ENCODE measurements at regions not wholly inside any gene's neighbourhood (a gene's known extent, or its start where the extent isn't known, plus 50 kb on each side); places are given as distances from the start of the nearest gene placed in this dataset.

GRCh38 chr3:56975567-56975966 is 84.9 kb upstream of the SPATA12 start:
- DNase-seq (ENCODE audit: low spot score): no peak
- Histone ChIP-seq H3K4me3 (no peak overlapping the region), H3K36me3 (no peaks in the 10 kb centered on the region), H3K27ac (no peak overlapping the region), H3K27me3 (replicated peaks; ENCODE audit: insufficient read depth) (no peaks in the 10 kb centered on the region), H3K9me3 (no peaks in the 10 kb centered on the region), H3K4me1 (replicated peaks) (no peaks in the 10 kb centered on the region)
- TF ChIP-seq POLR2A (IDR thresholded peaks at IDR 0.05) (no peak), POLR2AphosphoS5 (IDR thresholded peaks at IDR 0.05) (no peak), CTCF (IDR thresholded peaks at IDR 0.05) (no peak)
- intact Hi-C loops (cut with DNase I): no loop called here
- WGBS: 95% methylated on average over 1 of the region's 1 CpG

DNA sequence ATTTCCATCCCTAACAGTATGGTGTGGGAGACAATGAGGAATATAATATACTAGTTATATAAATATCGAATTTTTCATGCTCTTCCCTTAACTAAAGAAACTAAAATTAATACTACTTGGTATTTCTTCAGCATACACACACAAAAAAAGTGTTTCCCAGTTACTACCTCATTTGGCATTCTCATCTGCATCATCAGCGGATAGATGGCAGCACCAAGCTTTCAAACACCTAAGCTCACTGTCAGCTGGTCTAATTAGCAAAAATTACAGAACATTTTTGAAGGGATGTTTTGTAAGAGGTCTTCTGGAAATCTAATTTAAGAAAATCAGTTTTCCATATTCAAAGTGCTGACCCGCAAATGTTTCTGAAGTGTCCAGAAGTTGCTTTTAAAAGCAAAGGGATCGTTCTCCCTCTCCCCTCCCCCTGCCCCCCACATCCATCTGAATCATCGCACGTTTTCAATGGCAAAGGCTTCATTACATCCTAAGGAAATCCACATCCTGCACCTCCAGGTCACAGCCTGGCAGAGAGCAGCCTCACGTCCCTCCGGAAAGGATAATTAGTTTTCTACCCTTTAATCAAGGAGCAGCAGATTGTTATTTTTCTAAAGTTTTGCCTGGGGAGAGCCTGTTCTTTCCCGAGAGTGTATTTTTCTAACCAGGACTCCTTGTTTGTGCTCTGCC is 86.1 kb upstream of the SPATA12 start:
- intact Hi-C loops (cut with DNase I): no loop called here
- TF ChIP-seq POLR2A (IDR thresholded peaks at IDR 0.05) (no peak), POLR2AphosphoS5 (IDR thresholded peaks at IDR 0.05) (no peak), CTCF (IDR thresholded peaks at IDR 0.05) (no peak)
- WGBS: 65% methylated on average over 9 of the region's 9 CpGs

GRCh38 chr3:56971816-56972215 is 88.6 kb upstream of the SPATA12 start:
- H3K27ac ChIP-seq: no peak overlapping the region
- WGBS: 93% methylated on average over 4 of the region's 4 CpGs
- intact Hi-C loops (cut with DNase I): no loop called here

More for the DNA sequence above, 86.1 kb upstream of the SPATA12 start:
- Histone ChIP-seq H3K4me1 (replicated peaks) (no peaks in the 10 kb centered on the region), H3K9me3 (no peaks in the 10 kb centered on the region), H3K36me3 (no peaks in the 10 kb centered on the region), H3K27ac (no peak overlapping the region), H3K4me3 (no peak overlapping the region), H3K27me3 (replicated peaks; ENCODE audit: insufficient read depth) (no peaks in the 10 kb centered on the region)
- DNase-seq (ENCODE audit: low spot score): no peak

GRCh38 chr3:56971261-56971660 is 89.2 kb upstream of the SPATA12 start:
- H3K9me3 ChIP-seq: no peaks in the 10 kb centered on the region
- no peaks in the 10 kb centered on the region for H3K36me3 ChIP-seq
- WGBS: 90% methylated on average over 12 of the region's 12 CpGs
- no peaks in the 10 kb centered on the region for H3K27me3 ChIP-seq (replicated peaks; ENCODE audit: insufficient read depth)
- H3K4me1 ChIP-seq (replicated peaks): no peaks in the 10 kb centered on the region
- no peak for TF ChIP-seq CTCF (IDR thresholded peaks at IDR 0.05)
- TF ChIP-seq POLR2AphosphoS5 (IDR thresholded peaks at IDR 0.05): no peak
- no peak for TF ChIP-seq POLR2A (IDR thresholded peaks at IDR 0.05)
- H3K4me3 ChIP-seq: no peak overlapping the region
- DNase-seq (ENCODE audit: low spot score): no peak
- intact Hi-C loops (cut with DNase I): no loop called here
- H3K27ac ChIP-seq: no peak overlapping the region

More at GRCh38 chr3:56971816-56972215, 88.6 kb upstream of the SPATA12 start:
- no peak overlapping the region for H3K4me3 ChIP-seq
- no peaks in the 10 kb centered on the region for H3K9me3 ChIP-seq
- no peaks in the 10 kb centered on the region for H3K36me3 ChIP-seq
- H3K27me3 ChIP-seq (replicated peaks; ENCODE audit: insufficient read depth): no peaks in the 10 kb centered on the region
- no peaks in the 10 kb centered on the region for H3K4me1 ChIP-seq (replicated peaks)
- DNase-seq (ENCODE audit: low spot score): no peak
- TF ChIP-seq POLR2AphosphoS5 (IDR thresholded peaks at IDR 0.05): no peak
- no peak for TF ChIP-seq POLR2A (IDR thresholded peaks at IDR 0.05)
- TF ChIP-seq CTCF (IDR thresholded peaks at IDR 0.05): no peak

DNA sequence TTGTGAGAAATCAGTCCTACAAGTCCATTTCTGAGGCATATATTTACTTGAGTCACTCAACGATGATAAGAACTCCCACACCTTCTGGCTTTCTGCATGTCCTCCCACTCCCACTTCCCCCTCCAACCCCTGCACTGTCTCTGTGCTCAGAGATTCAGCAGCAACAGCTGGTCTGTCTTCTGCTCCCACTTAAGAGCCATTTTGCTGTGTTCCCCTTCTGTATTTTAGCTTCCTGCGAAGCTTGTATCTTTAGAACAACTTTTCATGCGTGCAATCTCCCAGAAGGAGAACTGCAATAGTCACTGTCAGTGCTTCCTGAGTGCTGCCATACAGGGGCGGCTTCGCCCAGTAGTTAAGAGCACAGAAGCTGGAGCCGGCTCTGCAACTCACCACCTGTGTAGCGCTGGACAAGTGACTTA is 90.0 kb upstream of the SPATA12 start:
- no peak for DNase-seq (ENCODE audit: low spot score)
- TF ChIP-seq CTCF (IDR thresholded peaks at IDR 0.05): no peak
- TF ChIP-seq POLR2AphosphoS5 (IDR thresholded peaks at IDR 0.05): no peak
- TF ChIP-seq POLR2A (IDR thresholded peaks at IDR 0.05): no peak
- Histone ChIP-seq H3K27me3 (replicated peaks; ENCODE audit: insufficient read depth) (no peaks in the 10 kb centered on the region), H3K4me3 (no peak overlapping the region), H3K27ac (no peak overlapping the region), H3K9me3 (no peaks in the 10 kb centered on the region), H3K4me1 (replicated peaks) (no peaks in the 10 kb centered on the region), H3K36me3 (no peaks in the 10 kb centered on the region)
- 58% methylated on average over 7 of the region's 7 CpGs for WGBS
- intact Hi-C loops (cut with DNase I): no loop called here

Measured in prostate gland (tissue), 2 donors.